ENCODE measurements at regions not wholly inside any gene's neighbourhood (a gene's known extent, or its start where the extent isn't known, plus 50 kb on each side); places are given as distances from the start of the nearest gene placed in this dataset.

DNA sequence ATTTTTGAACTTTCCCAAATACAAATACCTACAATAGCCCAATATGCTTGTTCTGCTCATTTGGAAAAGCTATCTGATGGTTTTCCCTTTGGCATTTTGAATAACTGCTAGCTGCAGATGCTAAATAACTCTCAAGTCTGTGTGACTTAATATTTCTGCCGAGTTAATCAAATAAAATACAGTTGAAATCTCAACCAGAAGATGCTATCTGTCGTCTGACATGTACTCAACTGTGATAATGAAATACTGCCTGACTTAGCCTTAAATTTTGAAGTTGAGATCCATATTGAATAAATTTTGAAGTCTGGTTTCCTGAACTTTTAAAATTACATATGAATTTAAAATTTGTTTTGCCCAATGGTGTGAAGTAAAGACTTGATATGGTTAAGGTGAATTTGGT lies 204.4 kb upstream of the MEX3C start:
- no peak for DNase-seq

DNA sequence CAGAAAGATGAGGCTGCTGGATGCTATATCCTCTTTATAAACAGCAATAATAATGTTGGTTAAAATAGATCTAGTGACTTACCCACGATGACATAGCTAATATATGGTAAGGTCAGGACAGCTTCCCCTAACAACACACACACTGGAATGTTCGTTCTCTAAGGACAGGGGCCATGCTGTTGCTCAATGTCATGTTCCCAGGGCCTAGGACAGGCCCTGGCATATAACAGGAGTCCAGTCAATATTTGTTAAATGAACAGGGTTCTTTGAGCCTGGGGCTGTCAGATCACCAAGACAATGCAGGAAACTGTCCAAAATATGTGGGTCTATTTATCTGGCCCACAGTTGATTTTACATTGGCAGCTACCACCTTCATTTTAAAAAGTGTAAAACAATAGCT lies 207.1 kb upstream of the MEX3C start:
- DNase-seq: no peak

DNA sequence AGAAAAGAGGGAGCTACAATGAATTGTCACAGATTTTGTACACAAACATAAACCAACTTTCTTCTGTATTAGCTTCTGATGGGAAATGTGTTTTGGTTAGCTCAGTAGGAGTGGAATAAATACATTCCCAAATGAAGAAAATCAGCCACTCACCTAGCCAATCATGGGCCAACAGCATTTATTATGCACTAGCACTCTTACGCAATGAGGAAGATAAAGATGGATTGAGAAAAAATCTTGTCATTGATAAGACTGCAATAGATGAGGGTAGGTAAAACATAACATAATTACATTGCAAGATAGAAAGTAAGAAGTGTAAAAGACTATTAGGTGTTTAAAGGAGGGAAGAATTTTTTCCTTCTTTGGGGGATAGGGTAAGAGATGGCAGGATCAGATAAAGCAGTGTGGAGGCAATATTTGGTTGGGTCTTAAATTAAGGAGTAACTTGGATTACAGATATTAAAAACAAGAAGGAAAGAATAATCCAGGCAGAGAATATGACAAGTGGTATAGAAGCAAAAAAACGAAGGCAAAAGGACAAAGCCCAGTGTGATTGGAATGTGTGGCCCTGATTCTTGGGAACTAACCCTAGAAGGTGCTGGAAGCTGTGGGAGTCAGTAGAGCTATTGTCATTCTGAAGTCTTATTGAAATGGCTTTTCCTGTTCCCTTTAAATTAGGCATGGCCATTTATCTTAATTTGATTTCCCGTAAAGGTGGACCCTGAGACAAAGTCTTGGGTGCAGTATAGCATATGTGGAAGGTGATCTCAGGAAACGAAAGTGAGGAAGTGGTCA lies 208.4 kb upstream of the MEX3C start:
- DNase-seq: no peak

DNA sequence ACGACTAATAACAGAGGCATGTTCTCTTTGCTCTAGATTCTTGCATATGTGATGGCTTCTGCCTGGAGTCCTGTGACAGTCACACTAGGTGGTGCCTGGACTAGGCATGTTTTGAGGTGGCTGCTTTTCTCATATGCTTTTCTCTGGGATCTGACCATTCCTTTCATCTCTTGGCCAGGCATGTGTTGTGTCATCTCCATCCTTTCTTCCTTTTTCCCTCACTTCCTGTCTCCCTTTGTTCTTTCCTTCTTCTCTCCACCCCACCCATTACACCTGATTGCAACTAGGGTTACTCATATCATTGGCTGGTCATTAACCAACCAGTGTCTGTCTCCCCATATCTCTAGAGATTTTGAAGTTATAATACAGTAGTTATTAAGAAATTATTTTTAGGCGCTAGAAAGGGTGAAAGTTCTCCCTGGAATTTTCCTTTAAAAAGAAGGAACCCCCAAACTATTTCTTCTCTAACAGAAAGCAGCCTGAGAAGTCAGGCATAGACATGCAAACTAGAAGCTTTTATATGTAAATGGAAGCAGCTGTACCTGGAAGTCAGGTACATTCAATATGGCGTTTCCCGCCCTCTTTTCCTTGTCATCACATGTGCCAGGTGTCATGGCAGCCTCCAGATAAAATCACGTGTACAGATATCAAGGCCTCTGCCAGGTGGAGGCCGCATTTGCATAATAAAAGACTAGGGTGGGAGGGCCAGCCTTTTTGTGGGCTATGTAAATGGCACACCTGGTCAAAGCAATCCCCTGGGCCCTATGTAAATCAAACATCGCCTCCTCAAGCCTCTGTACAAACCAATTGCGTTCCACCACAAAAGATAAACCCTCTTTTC lies 220.4 kb upstream of the MEX3C start:
- DNase-seq: no peak

DNA sequence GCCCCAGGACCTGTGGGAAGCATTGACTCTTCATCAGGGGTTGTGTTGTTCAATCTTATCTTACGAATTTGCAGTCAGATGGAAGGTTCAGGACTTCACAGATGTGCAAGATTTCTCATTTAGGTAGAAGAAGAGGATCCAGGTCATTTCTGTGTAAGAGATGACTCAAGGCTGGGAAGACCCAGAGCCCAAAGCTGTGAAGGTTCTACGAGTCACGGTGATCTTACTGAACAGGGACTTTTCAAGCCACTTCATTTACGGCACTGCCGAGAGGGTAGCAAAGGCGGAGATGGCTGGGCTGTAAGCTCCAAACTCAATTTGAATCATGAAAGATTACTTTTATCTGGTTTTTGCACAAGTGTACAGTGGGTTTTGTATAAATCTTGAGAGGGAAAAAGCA lies 228.0 kb upstream of the MEX3C start:
- peak; percentile 11 for DNase-seq

DNA sequence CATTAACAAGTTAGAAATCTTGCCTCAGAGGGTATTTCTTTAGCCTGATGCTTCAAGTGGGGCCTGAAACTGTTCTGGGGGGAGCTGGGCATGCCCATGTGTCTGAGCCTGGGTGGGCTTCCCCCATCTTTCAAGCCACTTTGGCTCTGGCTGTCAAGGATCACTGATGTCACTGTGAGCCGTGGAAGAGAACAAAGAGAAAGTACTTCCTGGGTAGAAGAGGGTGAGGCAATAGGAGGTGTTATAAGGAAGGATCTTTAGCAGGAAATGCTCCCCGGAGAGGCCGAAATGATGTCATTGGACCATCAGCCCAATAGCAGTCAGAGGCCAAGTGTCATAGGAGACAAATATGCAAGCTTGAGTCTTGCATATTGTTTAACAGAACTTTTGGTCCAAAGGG lies 228.4 kb upstream of the MEX3C start:
- DNase-seq: no peak

DNA sequence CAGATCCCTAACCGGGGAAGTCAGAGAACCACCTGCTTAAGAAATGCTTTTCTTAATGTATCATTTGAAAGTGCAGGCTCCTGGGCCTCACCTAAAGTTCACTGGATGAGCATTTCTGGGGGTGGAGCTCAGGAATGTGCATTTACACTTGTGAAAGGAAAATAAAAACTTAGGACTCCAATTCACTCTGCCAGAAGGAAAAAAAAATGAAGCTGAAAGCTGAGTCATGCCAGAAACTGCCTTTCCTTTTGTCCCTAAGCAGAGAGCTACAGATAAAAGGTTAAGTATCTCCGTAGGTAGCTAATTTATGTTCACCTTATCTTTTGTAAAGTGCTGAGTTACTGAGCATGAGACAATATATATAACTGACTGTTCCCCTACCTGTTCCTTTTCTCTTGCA lies 229.5 kb upstream of the MEX3C start:
- DNase-seq: no peak

DNA sequence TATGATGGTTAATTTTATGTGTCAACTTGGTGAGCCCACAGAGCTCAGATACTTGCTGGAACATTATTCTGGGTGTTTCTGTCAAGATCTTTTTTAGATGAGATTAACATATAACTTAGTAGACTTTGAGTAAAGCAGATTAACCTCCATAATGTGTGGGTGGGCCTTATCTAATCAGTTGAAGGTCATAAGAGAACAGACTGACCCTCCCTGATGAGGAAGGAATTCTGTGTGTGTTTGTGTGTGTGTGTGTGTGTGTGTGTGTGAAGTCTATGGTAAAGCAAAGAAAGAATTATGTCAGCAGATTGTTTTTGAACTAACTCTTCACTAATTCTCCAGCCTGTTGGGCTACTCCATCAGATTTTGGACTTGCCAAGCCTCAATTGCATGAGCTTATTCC lies 232.2 kb upstream of the MEX3C start:
- DNase-seq: no peak

DNA sequence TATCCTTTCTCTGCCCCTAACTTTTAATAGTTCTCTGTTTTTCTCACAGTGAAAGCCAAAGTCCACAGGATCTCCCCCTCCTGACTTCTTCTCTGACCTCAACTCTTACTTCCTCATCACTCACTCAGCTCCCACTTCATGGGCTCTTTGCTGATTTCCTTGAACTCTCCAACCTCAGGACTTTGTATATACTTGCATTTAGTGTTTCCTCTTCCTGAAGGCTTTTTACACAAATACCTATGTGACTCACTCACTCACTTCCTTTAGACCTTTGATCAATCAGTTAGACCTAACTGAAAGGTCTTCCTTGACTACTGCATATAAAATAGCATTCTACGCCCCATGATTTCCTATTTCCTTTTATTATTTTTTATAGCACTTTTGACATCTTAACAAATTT lies 233.1 kb upstream of the MEX3C start:
- no peak for DNase-seq

DNA sequence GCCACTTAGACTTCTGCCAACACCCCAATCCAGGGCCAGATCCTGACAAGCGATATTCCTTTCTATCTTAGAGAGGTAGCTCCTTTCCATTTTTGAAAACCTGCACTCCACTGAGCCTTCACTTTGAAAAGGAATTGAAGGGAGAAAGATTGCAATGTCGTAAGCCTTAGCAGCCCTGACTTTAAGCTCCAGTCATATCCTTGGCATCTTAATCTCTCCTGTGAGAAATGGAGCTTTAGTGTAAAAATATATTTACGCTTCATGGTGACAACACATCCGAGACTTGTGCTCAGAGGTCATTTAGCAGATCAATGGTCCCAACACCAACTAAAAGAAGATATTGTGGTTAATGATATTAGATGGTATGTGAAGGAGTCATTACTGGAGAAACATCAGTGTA lies 235.8 kb upstream of the MEX3C start:
- DNase-seq: no peak

DNA sequence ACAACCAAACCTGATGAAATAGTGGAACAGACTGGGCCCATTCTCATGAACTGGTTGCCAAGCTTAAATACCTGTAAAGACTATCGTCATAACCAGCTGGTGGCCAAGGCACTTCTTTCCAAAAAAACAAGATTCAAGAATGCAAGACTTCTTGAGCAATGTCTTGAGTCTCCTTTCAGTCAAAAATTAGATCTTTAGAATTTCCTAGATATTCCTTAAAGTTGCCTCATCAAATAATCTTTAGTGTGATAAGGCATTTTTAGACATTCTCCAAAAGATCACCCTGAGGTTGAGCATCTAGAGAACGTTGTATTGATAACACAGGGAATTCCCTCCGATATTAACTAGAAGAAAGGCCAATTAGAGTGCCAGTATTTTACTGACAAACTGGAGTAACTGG lies 236.4 kb upstream of the MEX3C start:
- no peak for DNase-seq

DNA sequence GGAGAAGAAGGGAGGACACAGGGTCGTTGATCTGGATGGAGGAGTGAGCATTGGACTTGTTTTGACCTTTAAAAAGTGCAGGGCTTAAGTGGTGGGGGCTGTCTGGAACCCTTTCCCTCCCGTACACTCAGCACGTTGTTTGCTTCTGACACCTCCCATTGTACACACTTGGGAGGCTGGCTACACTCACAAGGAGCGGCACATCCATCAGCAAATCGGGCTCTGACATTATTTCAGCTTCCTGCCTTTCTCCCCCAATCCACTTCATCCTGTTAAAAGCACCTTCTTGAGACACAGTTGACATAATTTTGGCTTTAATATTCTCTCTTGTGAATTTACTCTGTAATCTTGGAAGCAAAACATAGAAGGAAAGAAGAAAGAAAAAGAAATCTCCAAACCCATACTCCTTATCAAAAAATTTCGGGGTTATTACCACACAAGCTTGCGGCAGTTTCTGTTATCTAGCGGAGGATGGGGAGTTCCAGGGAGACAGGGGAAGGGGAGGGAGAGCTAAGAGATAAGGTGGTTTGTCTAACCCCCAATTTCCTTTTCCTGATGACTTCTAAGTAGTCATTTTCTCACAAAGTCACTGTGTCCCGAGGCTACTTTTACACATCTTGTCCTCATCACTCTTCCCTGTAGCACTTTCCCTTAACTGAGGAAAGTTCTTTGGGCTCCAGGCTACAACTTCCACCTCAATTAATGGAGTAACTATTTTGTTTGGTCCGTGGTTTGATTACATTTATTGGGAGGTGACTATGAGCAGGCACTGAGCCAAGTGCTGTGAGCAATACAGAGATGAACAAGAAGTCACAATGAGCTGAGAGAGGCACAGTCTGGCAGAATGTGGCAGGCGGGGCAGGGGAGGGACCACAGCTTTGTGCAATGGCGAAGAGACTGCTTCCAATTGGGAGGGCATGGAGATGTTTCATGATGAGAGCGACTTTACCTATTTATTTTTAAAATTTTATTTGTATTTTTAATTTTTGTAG lies 240.1 kb upstream of the MEX3C start:
- no peak for DNase-seq

DNA sequence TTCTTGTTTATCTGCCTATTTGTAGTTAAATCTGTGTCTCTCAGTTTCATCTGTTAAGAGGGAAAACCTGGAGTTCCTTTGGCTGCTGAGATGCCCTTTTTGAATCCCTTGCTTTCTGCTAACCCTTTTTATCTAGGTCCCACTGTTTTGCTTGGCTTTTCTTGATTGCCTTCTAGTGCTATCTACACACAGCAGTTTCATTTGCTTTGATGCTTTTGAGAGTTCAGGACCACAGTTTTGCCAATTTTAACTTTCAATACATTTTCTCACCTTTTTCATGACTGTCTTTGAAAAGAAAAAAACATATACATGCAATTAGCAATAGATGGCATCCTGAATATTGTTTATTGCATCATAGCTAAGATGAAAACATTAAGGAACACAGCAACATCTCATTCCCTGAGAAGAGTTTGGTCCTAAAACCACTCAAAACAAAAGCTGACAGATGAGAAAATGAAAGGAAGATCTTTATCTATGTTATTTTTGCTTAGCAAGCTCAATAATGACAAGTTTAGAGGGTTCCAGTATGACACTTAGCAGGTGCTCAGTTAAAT lies 241.4 kb upstream of the MEX3C start:
- no peak for DNase-seq

DNA sequence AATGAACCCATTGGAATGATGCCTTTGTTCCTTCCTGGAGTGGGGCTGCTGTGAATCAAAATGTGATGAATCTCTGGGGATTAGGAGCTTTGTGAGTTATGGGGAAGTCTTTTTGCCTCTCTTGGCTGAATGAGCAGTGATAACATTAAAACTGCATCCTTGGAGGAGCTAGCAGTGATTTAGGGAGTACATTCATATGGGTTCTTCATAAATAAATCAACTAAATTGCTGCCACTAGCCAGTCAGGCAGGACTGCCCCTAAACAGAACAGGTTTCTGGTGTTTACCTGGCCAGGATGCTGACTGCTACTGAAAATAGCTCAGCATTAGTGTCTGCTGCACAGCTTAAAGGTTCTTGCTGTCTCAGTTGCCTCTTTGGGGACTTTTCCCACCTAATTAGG lies 244.5 kb upstream of the MEX3C start:
- DNase-seq: no peak

DNA sequence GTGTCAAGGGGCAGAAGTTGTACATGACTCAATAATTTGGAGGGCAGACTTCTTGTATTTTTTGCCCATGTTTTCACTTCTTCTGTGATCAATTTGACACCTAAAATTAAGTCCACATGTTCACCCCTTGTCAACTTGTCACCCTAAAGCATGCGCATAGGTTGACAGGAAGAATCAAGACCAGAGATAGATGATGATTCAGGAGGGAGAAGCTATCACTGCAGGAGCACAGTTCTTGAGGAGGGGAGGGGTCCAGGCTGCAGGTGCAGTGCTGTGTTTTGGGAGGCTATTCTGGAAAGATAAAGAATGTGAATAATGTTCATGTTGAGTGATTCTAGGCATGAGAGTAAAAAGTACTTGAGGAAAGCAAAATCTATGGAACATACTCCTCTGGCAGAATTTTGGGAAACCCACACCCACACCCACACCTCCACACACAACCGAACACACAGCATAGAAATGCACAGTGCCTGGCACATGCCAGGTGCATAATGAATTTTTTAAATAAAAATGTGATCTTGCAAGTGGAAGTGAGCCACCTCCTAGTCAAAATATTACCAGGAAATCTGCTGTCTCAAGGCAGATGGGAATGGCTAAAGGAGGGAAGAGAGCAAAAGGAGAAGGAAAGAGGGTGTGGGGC lies 249.2 kb upstream of the MEX3C start:
- DNase-seq: no peak

DNA sequence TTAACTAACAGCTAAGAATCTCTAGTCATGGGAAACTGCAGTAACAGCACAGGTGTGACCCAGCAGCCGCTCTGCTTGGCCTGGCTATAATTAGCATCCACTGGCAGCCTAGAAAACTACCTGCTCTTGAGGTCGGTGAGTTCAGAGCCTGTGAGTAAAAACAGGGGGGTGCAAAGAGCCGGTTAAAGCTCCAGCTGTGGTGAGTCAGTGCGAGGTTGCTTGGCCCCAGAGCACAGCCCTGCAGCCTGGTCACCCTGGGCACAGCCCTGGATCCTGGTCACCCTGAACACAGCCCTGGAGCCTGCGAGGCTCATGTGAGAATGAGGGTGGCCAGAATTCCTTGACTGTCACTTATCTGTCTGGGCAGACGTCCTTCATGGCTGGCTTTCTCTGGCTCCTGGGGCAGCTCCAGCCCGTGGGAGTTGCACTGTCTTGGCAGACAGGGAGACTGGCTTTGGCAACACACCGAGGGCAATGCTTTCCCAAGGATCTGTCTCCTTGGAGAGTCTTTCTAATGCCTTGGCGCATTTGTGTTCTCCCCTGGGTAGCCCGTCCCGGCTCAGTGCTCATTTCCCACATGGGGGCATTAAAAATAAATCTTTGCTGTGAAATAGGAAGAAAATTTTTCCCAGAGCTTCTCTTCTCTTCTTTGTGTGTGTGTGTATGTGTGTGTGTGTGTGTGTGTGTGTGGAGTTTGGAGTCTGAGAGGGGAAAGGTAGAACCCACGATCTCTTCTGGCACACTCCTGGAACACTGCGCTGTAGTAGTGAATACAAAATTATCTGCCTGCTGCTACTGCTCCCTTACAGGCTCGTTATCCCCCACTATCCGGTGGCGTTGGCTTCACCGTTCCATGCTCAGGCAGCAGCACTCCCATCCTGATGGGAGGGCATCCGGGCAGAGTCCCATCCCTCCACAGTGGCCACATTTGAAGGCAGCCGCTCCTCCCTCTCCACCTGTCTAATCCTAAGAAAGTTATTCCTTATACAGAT lies 250.2 kb upstream of the MEX3C start:
- DNase-seq: no peak

DNA sequence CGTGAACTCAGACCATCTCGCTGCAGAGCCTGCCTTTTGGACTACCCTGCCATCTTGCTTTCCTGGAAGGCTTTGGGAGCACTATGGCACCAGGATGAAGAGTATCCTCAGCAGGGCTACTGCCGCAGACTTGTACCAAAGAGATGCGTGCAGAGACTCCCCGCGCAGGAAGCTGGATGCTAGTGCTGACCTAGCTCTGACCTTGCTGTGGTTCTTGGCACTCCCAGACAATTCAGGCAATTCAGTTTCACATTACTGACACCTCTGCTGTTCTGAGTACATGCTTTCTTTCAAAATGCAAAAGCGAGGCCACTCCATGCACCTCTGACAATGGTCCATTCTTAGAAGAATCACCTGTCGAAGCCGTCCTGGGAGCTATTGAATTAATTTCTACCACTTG lies 251.5 kb upstream of the MEX3C start:
- no peak for DNase-seq

DNA sequence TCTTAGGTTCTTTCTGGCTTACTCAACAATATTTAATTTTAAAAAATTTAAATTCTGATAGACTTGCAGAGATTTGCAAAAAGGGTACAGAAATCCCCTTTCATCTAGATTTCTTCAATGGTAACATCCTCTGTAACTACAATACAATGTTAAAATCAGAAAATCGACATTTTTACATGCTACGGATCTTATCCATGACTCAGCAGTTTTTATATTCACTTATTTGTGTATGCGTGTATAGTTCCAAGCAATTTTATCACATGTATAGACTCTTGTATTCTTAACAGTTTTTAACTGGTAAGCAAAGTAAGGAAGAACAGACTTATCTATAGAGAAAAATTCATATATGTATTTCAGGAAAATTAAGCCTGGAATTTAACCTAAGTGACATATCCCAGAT lies 256.1 kb upstream of the MEX3C start:
- no peak for DNase-seq

DNA sequence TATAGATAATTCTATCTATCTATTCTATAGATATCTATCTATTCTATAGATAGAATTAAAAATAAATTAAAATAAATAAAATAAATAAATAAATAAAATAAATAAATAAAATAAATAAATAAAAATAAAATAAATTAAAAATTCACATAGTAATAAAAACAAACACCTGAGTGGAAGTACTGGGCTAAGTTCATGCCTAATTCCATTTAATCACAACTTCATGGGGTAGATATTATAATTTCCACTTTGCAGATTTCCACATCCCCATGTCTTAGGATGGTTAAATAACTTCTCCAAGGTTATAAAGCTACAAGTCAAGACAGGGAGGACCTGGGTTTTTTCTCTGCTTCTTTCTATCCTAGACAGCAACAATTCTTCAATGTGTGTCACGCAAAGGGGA lies 261.4 kb upstream of the MEX3C start:
- DNase-seq: no peak

DNA sequence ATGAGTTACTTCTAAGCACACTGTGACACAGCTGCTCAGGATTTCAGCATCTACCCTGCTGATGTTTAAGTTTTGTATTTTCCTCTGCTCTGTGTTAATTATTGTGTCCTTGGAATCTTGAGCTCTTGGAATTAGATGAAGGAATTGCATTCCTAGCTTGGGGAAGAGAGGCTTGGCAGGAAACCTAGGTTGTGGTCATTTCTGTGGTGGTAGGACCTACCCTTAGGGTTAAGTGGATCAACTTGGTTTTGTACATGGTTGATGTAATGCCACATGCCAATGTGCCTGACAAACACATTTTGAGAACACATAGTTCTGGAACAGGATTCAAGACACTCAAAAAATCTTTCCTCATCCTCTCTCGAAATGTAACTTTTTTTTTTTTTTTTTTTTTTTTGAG lies 264.5 kb upstream of the MEX3C start:
- no peak for DNase-seq

DNA sequence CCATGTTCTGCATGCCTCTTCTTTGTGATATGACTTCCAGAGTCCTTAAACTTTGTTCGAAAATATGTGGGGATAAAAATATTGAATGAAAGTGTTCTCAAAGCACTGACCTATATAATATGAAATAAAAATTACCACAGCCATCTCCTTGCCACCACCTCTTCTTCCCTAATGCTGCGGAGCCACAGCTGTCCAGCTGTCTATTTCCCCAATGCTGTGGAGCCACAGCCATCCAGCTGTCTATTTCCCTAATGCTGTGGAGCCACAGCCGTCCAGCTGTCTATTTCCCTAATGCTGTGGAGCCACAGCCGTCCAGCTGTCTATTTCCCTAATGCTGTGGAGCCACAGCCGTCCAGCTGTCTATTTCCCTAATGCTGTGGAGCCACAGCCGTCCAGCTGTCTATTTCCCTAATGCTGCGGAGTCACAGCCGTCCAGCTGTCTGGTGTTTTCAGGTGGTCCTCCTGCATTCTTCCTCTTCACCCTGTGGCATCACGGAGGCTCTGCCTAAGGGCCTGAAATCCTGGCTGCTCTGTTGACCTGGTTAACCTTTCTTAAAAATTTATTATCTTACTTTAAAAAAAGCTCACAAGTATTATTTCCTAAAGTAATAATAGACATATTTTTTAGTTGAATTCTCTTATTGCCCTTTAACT lies 266.1 kb upstream of the MEX3C start:
- no peak for DNase-seq
